Neural cell (in vitro differentiated cells): ENCODE measurements at regions not wholly inside any gene's neighbourhood (a gene's known extent, or its start where the extent isn't known, plus 50 kb on each side); places are given as distances from the start of the nearest gene placed in this dataset.

Experiments
- H2AFZ ChIP-seq: fragments of 200-600, 300-800 bp; sonication (generic), shearing (Covaris generic); 2 replicates; pipeline ENCODE4 v1.6.0; 2014; ENCODE audit warnings: low read depth, mild to moderate bottlenecking, antibody characterized with exemption, low read length, moderate library complexity
- H3F3A ChIP-seq: fragments of 200-600 bp; shearing (Covaris generic); 2 replicates; pipeline ENCODE4 v1.6.1; 2016; ENCODE audit warnings: mild to moderate bottlenecking, moderate library complexity, mixed read lengths, antibody characterized with exemption, low read length; ENCODE audit not compliant: insufficient read depth, poor library complexity, severe bottlenecking
- H3K27ac ChIP-seq: fragments of 200-600, 300-800 bp; sonication (generic), shearing (Covaris generic); 2 replicates; pipeline ENCODE4 v1.5.1; 2014; ENCODE audit warnings: mild to moderate bottlenecking, low read length, moderate library complexity
- H3K27me3 ChIP-seq: fragments of 300-800, 200-600 bp; sonication (generic), shearing (Covaris generic); 2 replicates; pipeline ENCODE4 v1.6.0; 2014; ENCODE audit warnings: mild to moderate bottlenecking, low read depth, low read length, moderate library complexity; ENCODE audit not compliant: insufficient read depth
- H3K36me3 ChIP-seq: fragments of 300-800, 200-600 bp; sonication (generic), shearing (Covaris generic); 2 replicates; pipeline ENCODE4 v1.5.1; 2014; ENCODE audit warnings: mild to moderate bottlenecking, antibody characterized with exemption, low read length, moderate library complexity; ENCODE audit not compliant: insufficient read depth
- H3K4me2 ChIP-seq: fragments of 300-800, 200-600 bp; sonication (generic), shearing (Covaris generic); 2 replicates; pipeline ENCODE4 v1.6.0; 2014; ENCODE audit warnings: mild to moderate bottlenecking, low read length
- H3K4me3 ChIP-seq: fragments of 300-800, 200-600 bp; sonication (generic), shearing (Covaris generic); 2 replicates; pipeline ENCODE4 v1.5.1; 2014; ENCODE audit warnings: mild to moderate bottlenecking, low read length, moderate library complexity
- H3K79me2 ChIP-seq: fragments of 200-600 bp; shearing (Covaris generic); replicated peaks from 2 replicates; pipeline ENCODE4 v1.6.0; 2014; ENCODE audit warnings: mild to moderate bottlenecking, low read length, moderate library complexity; ENCODE audit not compliant: insufficient read depth
- H3K9ac ChIP-seq: fragments of 300-800, 200-600 bp; sonication (generic), shearing (Covaris generic); 2 replicates; pipeline ENCODE4 v1.6.1; 2016; ENCODE audit warnings: mild to moderate bottlenecking, low read length, mixed read lengths
- H3K9me2 ChIP-seq: fragments of 200-600 bp; shearing (Covaris generic); 2 replicates; pipeline ENCODE4 v1.6.1; 2016; ENCODE audit warnings: mild to moderate bottlenecking, low read length, mixed read lengths; ENCODE audit not compliant: insufficient read depth
- H3K9me3 ChIP-seq: fragments of 200-600, 300-800 bp; sonication (generic), shearing (Covaris generic); 2 replicates; pipeline ENCODE4 v1.6.1; 2016; ENCODE audit warnings: mild to moderate bottlenecking, mixed run types, low read length, moderate library complexity, mixed read lengths
- H4K20me1 ChIP-seq: fragments of 200-600 bp; shearing (Covaris generic); 2 replicates; pipeline ENCODE4 v1.6.1; 2016; ENCODE audit warnings: mild to moderate bottlenecking, mixed run types; ENCODE audit not compliant: insufficient read depth
- CTCF ChIP-seq: fragments of 450-650 bp; IDR thresholded peaks from 2 replicates; pipeline ENCODE4 v1.5.1; 2014; ENCODE audit warnings: antibody characterized with exemption, mild to moderate bottlenecking, moderate library complexity; ENCODE audit not compliant: poor library complexity, severe bottlenecking
- EP300 ChIP-seq: fragments of 450-650 bp; conservative IDR thresholded peaks from 2 replicates; pipeline ENCODE4 v1.6.1; 2014; ENCODE audit warnings: antibody characterized with exemption, mild to moderate bottlenecking, moderate library complexity; ENCODE audit not compliant: poor library complexity, severe bottlenecking
- EZH2 ChIP-seq: fragments of 200-600, 300-800 bp; shearing (Covaris generic), sonication (generic); IDR thresholded peaks from 2 replicates; pipeline ENCODE4 v1.6.1; 2014; ENCODE audit warnings: antibody characterized with exemption, low read length, borderline replicate concordance, mild to moderate bottlenecking; ENCODE audit not compliant: insufficient read depth, poor library complexity, severe bottlenecking
- MXI1 ChIP-seq: fragments of 450-650 bp; conservative IDR thresholded peaks from 2 replicates; pipeline ENCODE4 v1.6.1; 2014; ENCODE audit warnings: antibody characterized with exemption, mild to moderate bottlenecking; ENCODE audit not compliant: poor library complexity, severe bottlenecking
- POLR2AphosphoS5 ChIP-seq: IDR thresholded peaks from 2 replicates; pipeline ENCODE4 v1.6.1; 2012
- RAD21 ChIP-seq: fragments of 450-650 bp; conservative IDR thresholded peaks from 2 replicates; pipeline ENCODE4 v1.6.1; 2014; ENCODE audit warnings: antibody characterized with exemption, mild to moderate bottlenecking, moderate library complexity
- REST ChIP-seq: IDR thresholded peaks from 2 replicates; pipeline ENCODE4 v1.6.1; 2012; ENCODE audit warnings: borderline replicate concordance
- SMC3 ChIP-seq: fragments of 450-650 bp; conservative IDR thresholded peaks from 2 replicates; pipeline ENCODE4 v1.6.1; 2014; ENCODE audit warnings: antibody characterized with exemption, mild to moderate bottlenecking, moderate library complexity; ENCODE audit not compliant: poor library complexity
- TAF1 ChIP-seq: IDR thresholded peaks from 2 replicates; pipeline ENCODE4 v1.6.1; 2012; ENCODE audit warnings: low read depth

- TF ChIP-seq REST (no peak), MXI1 (no peak), RAD21 (no peak), CTCF (no peak), POLR2AphosphoS5 (no peak), EP300 (no peak), EZH2 (no peak), TAF1 (no peak), SMC3 (no peak)
- H2AFZ ChIP-seq, result no peak overlapping the region
These were observed 181.9 kb upstream of the BDNF start for GRCh38 chr11:27882066-27882697.

GRCh38 chr11:27875831-27876775 is 175.8 kb upstream of the BDNF start:
- Histone ChIP-seq H3K9me2 (no peaks in the 10 kb centered on the region), H3K9me3 (no peaks in the 10 kb centered on the region), H2AFZ (no peak overlapping the region), H3K27ac (no peak overlapping the region), H3K9ac (no peak overlapping the region), H3K4me2 (no peak overlapping the region), H3K79me2 (no peaks in the 10 kb centered on the region), H4K20me1 (no peaks in the 10 kb centered on the region), H3K36me3 (no peaks in the 10 kb centered on the region), H3K4me3 (no peak overlapping the region), H3K27me3 (no peaks in the 10 kb centered on the region), H3F3A (no peaks in the 10 kb centered on the region)
- TF ChIP-seq TAF1, result no peak
- TF ChIP-seq MXI1, result no peak
- TF ChIP-seq CTCF, result no peak
- TF ChIP-seq REST, result no peak
- TF ChIP-seq POLR2AphosphoS5, result no peak
- no peak for TF ChIP-seq RAD21
- TF ChIP-seq EP300, result no peak
- TF ChIP-seq EZH2, result no peak
- no peak for TF ChIP-seq SMC3

More at GRCh38 chr11:27882066-27882697, 181.9 kb upstream of the BDNF start:
- H3K36me3 ChIP-seq, result no peaks in the 10 kb centered on the region
- H3K27ac ChIP-seq, result no peak overlapping the region
- no peak overlapping the region for H3K9ac ChIP-seq
- H3K27me3 ChIP-seq, result no peaks in the 10 kb centered on the region
- no peaks in the 10 kb centered on the region for H3F3A ChIP-seq
- no peaks in the 10 kb centered on the region for H3K79me2 ChIP-seq
- no peaks in the 10 kb centered on the region for H3K9me3 ChIP-seq
- H4K20me1 ChIP-seq, result no peaks in the 10 kb centered on the region
- no peak overlapping the region for H3K4me2 ChIP-seq
- H3K9me2 ChIP-seq, result no peaks in the 10 kb centered on the region
- H3K4me3 ChIP-seq, result no peak overlapping the region
